HG02763 (cell line): ENCODE measurements at regions not wholly inside any gene's neighbourhood (a gene's known extent, or its start where the extent isn't known, plus 50 kb on each side); places are given as distances from the start of the nearest gene placed in this dataset.

Source experiments
- ATAC-seq: cut with Tn5 transposase; IDR thresholded peaks from one replicate; pipeline ENCODE4 v1.9.1; 2021; ENCODE audit warnings: mild to moderate bottlenecking, moderate library complexity; ENCODE audit not compliant: unreplicated experiment

DNA sequence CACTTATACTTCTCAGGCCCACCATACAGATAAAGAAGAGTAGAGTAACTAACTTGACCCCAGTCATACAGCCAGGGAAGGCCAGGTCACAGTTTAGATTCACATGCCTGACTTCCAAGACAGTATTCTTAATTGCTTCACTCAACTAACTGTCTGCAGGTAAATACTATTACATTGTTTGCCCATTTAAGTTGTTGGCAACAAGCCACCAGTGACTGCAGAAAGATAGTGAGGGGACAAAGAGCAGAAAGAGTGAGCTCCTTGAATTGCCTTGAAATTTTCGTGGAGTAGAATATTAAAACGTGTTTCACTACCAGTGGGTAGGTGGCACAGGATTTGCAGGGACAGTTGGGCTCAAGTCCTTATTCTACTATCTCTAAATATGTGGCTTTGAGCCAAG, 146.3 kb upstream of the RMST start:
- ATAC-seq, result no peak

GRCh38 chr12:97321621-97322020, 141.0 kb upstream of the RMST start:
- ATAC-seq, result no peak

GRCh38 chr12:97322388-97322787, 140.2 kb upstream of the RMST start:
- ATAC-seq, result no peak

GRCh38 chr12:97323154-97323553, 139.4 kb upstream of the RMST start:
- no peak for ATAC-seq

- ATAC-seq, result no peak
These were observed 138.1 kb upstream of the RMST start for GRCh38 chr12:97324471-97324870.

GRCh38 chr12:97335115-97335514, 127.5 kb upstream of the RMST start:
- no peak for ATAC-seq

DNA sequence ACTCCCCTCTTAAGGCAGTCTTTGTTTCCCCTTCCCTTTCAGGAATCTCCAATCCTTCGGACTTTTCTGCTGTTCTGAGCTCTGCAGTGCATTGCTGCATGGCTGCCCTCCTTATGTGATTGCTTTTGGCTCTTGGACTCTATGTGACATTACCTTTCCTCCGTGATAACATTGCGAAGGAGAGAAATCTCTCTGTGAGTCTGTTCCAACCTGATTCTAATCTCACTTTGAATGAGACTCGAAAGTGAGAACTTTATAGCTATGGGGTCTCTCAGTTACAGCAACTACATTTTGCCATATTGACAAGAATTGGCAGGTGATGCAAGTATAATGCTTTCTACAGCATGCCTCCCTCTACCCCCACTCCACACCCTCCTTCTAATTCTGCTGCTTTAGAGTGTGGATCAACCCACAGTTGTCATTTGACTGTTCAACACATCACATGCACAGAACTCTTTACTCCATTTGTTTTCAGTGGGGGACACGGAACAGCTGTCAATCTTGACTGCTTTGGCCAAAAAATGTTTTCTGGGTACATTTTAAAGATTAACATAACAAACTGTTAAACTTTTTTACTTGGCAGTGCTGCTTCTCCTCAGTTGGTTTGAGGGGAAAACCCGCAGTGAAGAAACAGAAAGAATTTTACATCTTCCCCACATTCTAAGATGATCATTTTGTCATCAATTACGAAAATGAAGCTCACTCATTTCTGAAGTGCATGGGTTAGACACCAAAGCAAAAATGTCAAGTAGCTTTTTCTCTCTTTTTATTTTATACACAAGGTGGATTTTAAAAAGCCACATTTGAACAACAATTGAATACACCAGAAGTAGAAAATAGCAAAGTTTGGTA, 125.5 kb upstream of the RMST start:
- no peak for ATAC-seq

DNA sequence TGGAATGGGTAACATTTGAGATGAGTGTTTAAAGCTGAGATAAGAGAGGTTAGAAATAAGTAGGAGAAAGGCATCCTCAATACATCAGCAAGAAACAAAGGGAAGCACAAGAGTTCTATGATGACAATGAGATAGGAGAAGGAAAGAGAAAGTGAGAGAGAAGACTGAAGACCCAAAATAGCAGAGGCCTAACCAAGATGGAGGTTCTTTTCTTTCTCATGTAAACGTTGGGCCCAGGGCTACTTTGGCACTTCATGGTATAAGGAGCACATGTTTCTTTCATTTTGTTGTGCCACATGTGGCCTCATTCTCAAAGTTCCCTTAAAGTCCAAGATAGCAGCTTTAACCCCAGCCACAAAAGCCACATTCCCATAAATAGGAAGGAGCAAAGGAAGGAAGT, 120.5 kb upstream of the RMST start:
- ATAC-seq, result no peak

DNA sequence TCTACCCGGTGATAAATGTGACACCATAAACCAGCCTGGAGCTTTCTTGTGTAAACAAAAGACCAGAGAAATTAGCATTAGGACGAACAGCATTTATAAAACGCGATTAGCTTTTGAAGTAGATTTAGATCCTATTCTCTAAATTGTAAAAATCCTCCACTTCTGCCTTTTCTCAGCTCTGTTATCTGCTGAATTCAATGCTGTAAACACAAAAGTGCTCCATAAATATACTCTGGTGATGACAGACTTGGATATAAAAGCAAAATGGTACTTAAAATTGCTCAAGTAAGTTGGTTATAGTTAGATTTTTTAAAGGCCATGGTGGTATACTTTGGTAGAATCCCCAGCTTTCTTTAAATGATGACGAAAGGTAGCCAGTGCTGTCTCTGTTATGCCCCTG, 114.6 kb upstream of the RMST start:
- ATAC-seq, result no peak

GRCh38 chr12:97358361-97358760, 104.2 kb upstream of the RMST start:
- ATAC-seq, result no peak

- no peak for ATAC-seq
These were observed 103.4 kb upstream of the RMST start for GRCh38 chr12:97359021-97359690.

GRCh38 chr12:97363693-97364092, 98.9 kb upstream of the RMST start:
- ATAC-seq, result no peak

GRCh38 chr12:97368462-97369163, 94.0 kb upstream of the RMST start:
- no peak for ATAC-seq

DNA sequence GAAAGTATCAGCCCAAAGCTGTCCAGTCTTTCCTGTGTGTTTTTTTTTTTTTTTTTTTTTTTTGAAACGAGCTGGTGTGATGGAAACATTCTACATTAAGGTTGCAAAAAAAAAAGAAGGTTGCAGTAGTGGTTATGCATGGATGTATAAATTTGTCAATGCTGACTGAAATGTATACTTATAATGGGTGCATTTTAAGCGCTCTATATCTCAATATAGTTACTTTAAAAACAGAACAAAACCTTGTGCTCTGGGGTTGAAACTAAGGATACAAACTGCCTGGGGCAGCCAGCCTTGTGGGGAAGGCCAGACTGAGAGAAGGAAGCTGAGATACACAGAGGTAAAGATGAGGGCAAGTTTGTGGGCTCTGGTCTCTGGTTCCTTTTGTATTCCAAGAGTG, 87.3 kb upstream of the RMST start:
- no peak for ATAC-seq

GRCh38 chr12:97380440-97380839, 82.2 kb upstream of the RMST start:
- no peak for ATAC-seq

GRCh38 chr12:97385121-97385520, 77.5 kb upstream of the RMST start:
- ATAC-seq, result no peak

- ATAC-seq, result no peak
These were observed 76.4 kb upstream of the RMST start for GRCh38 chr12:97386133-97386581.

- ATAC-seq, result no peak
These were observed 74.8 kb upstream of the RMST start for GRCh38 chr12:97387844-97388243.

GRCh38 chr12:97394657-97395056, 67.9 kb upstream of the RMST start:
- ATAC-seq, result no peak

GRCh38 chr12:97397008-97397407, 65.6 kb upstream of the RMST start:
- no peak for ATAC-seq

DNA sequence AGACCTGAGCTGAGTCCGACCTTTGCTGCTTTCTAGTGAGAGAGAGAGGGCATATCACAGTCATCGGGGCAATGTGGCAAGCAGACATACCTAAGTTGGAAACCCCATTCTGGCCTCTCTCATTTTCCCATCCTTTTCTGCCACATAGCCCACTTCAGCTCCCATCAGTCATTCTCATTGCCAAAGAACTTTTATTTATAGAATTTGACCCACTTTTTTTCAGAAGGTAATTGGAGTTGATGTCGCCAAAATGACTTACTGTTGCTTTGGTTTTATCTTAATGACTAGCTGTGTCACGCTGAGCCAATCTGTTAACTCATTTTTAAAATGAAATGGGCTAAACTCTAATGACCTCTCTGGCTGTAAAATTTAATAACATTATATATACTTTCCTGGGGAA, 63.9 kb upstream of the RMST start:
- ATAC-seq, result no peak

- ATAC-seq, result no peak
These were observed 58.5 kb upstream of the RMST start for GRCh38 chr12:97404093-97404492.
